ENCODE measurements at regions not wholly inside any gene's neighbourhood (a gene's known extent, or its start where the extent isn't known, plus 50 kb on each side); places are given as distances from the start of the nearest gene placed in this dataset.

DNA sequence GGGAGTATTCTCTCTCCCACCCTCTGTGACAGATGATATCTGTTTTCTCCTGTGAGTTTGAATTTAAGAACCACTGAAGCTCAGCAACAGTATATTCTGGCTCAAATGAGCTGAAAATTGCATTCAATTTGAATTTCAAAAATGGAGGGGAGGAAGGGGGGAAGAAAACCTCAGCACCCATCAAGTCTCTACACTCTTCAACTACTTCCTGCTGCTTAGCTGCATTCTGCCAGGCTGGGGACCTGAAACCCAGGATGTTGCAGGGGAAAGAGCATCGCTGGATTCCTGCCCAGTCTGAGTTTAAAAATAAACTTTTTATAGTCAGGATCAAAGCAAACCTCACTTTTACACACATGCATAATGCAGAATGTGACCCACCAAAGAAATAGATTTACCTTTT is 214.3 kb upstream of the ESRRG start:
- Histone ChIP-seq H3K36me3 (ENCODE audit: control insufficient read depth in 5 of 5, insufficient read depth in 5 of 5, low read length in 5 of 5) (no peaks in the 10 kb centered on the region), H3K27ac (ENCODE audit: low read depth, low read length) (no peak overlapping the region), H3K4me3 (ENCODE audit: low read depth in 1 of 5, low read length in 5 of 5) (no peak overlapping the region), H3K4me1 (ENCODE audit: control insufficient read depth in 5 of 5, insufficient read depth in 5 of 5, low read length in 5 of 5) (no peaks in the 10 kb centered on the region), H3K9me3 (ENCODE audit: control insufficient read depth in 5 of 5, low read length in 5 of 5) (no peaks in the 10 kb centered on the region), H3K9ac (ENCODE audit: low read length in 5 of 5) (no peak overlapping the region), H3K27me3 (ENCODE audit: control insufficient read depth in 5 of 5, insufficient read depth in 4 of 5, low read length in 5 of 5) (no peaks in the 10 kb centered on the region)

DNA sequence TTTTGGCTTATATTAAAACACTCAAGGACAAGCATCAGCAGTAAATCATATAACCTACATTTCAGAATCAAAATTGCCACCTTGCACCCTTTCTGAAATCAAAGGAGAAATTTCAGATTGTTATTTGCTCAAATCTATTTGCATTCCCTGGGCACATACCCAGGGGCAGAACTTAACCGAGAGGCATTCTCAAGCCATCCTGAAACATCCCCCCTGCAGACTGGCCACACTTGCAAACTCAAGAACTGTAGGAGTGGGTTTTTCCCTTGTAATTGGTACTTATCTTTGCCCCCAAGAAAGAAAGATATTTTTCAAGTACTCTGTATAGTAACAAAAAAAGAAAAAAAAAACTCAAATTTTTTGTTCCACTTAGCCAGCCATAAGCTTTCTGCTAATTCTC is 213.6 kb upstream of the ESRRG start:
- Histone ChIP-seq H3K9me3 (ENCODE audit: control insufficient read depth in 5 of 5, low read length in 5 of 5) (no peaks in the 10 kb centered on the region), H3K27me3 (ENCODE audit: control insufficient read depth in 5 of 5, insufficient read depth in 4 of 5, low read length in 5 of 5) (no peaks in the 10 kb centered on the region), H3K4me3 (ENCODE audit: low read depth in 1 of 5, low read length in 5 of 5) (no peak overlapping the region), H3K27ac (ENCODE audit: low read depth, low read length) (no peak overlapping the region), H3K9ac (ENCODE audit: low read length in 5 of 5) (no peak overlapping the region), H3K36me3 (ENCODE audit: control insufficient read depth in 5 of 5, insufficient read depth in 5 of 5, low read length in 5 of 5) (no peaks in the 10 kb centered on the region), H3K4me1 (ENCODE audit: control insufficient read depth in 5 of 5, insufficient read depth in 5 of 5, low read length in 5 of 5) (no peaks in the 10 kb centered on the region)

DNA sequence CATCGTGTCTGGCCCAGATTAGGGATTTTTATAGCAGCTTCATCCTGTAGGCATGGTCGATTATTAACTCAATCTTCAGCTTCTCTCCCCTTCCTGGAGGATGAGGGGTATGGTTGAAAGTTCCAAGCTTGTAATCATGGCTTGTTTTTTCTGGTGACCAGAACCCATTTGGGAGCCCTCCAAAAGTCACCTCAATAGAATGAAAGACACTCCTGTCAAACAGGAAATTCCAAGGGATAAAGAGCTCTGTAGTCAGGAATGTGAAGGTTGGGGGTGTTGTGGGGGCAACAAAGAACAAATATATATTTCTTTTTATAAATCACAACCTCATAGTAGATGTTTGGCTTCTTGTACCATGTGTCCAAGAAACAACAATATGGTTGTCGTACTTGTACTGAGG is 212.7 kb upstream of the ESRRG start:
- Histone ChIP-seq H3K36me3 (ENCODE audit: control insufficient read depth in 5 of 5, insufficient read depth in 5 of 5, low read length in 5 of 5) (no peaks in the 10 kb centered on the region), H3K9me3 (ENCODE audit: control insufficient read depth in 5 of 5, low read length in 5 of 5) (no peaks in the 10 kb centered on the region), H3K4me1 (ENCODE audit: control insufficient read depth in 5 of 5, insufficient read depth in 5 of 5, low read length in 5 of 5) (no peaks in the 10 kb centered on the region), H3K27ac (ENCODE audit: low read depth, low read length) (no peak overlapping the region), H3K9ac (ENCODE audit: low read length in 5 of 5) (no peak overlapping the region), H3K27me3 (ENCODE audit: control insufficient read depth in 5 of 5, insufficient read depth in 4 of 5, low read length in 5 of 5) (no peaks in the 10 kb centered on the region), H3K4me3 (ENCODE audit: low read depth in 1 of 5, low read length in 5 of 5) (no peak overlapping the region)

DNA sequence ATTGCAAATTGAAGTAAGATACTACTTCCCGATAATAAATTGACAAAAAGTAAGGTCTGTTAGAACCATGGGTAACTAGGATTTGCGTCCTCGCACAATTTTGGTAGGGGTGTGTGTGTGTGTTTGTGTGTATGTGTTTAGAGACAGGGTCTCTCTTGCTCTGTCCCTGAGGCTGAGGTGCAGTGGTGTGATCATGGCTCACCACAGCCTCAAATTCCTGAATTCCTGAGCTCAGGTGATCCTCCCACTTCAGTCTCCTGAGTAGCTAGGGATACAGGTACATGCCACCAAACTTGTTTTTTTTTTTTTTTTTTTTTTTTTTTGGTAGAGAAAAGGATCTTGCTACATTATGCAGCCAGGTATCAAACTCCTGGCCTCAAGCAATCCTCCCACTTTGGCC is 209.2 kb upstream of the ESRRG start:
- no peaks in the 10 kb centered on the region for H3K27me3 ChIP-seq (ENCODE audit: control insufficient read depth in 5 of 5, insufficient read depth in 4 of 5, low read length in 5 of 5)

DNA sequence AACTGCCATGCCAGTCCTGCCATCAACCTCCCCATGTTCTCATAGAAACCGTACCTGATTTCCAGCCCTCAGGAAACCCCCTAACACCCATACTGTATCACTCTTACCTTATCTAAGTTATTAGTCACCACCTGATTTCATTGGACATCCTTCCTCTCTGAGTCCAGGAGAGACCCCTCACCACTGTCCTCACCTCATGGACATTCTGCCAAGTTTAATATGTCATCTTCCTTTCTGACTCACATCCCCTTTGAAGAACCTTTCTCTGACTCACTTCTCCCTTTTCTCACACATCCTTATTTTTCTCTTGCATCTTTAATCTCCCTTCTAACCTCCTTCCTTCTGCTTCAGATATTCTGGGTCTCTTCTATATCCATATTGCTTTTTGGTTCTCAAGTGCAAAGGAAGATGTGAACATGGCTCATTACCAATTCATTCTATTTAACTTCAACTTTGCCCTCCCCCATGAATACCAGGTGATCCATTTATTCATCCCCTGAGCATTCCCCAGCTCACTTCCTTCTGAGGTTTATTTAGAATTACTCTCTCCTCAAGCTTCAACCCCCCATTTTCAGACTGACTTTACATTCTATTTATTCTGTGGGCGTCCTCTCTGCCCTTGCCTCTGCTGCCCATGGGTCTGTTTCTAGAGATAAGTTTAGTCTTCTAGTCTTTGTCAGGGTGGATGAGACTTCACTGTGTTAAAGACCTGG is 206.8 kb upstream of the ESRRG start:
- no peaks in the 10 kb centered on the region for H3K27me3 ChIP-seq (ENCODE audit: control insufficient read depth in 5 of 5, insufficient read depth in 4 of 5, low read length in 5 of 5)
- no peaks in the 10 kb centered on the region for H3K36me3 ChIP-seq (ENCODE audit: control insufficient read depth in 5 of 5, insufficient read depth in 5 of 5, low read length in 5 of 5)
- no peak overlapping the region for H3K4me3 ChIP-seq (ENCODE audit: low read depth in 1 of 5, low read length in 5 of 5)
- no peaks in the 10 kb centered on the region for H3K4me1 ChIP-seq (ENCODE audit: control insufficient read depth in 5 of 5, insufficient read depth in 5 of 5, low read length in 5 of 5)
- H3K27ac ChIP-seq (ENCODE audit: low read depth, low read length): no peak overlapping the region
- no peak overlapping the region for H3K9ac ChIP-seq (ENCODE audit: low read length in 5 of 5)
- H3K9me3 ChIP-seq (ENCODE audit: control insufficient read depth in 5 of 5, low read length in 5 of 5): no peaks in the 10 kb centered on the region

More for the DNA sequence above, 209.2 kb upstream of the ESRRG start:
- no peaks in the 10 kb centered on the region for H3K36me3 ChIP-seq (ENCODE audit: control insufficient read depth in 5 of 5, insufficient read depth in 5 of 5, low read length in 5 of 5)
- H3K9ac ChIP-seq (ENCODE audit: low read length in 5 of 5): no peak overlapping the region
- no peaks in the 10 kb centered on the region for H3K4me1 ChIP-seq (ENCODE audit: control insufficient read depth in 5 of 5, insufficient read depth in 5 of 5, low read length in 5 of 5)
- no peaks in the 10 kb centered on the region for H3K9me3 ChIP-seq (ENCODE audit: control insufficient read depth in 5 of 5, low read length in 5 of 5)
- H3K27ac ChIP-seq (ENCODE audit: low read depth, low read length): no peak overlapping the region
- no peak overlapping the region for H3K4me3 ChIP-seq (ENCODE audit: low read depth in 1 of 5, low read length in 5 of 5)

DNA sequence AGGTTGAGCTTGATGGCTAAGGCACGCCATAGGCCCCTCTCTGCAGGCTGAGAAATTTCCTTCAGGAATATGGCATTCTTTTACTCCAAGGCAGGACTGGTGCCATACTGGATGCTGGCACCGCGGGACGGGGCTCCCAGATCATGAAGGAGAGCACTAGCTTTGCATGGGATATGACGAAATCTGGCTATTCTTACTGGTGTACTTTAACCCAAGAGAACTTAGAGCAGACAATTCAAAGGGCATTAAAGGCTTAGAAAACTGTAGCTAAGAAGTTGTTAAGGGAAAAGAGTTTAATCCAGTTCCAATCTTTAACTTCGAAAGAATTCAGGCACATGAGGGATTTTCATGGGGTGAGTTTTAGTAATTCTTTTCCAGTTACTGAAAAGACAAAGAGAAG is 204.4 kb upstream of the ESRRG start:
- no peaks in the 10 kb centered on the region for H3K9me3 ChIP-seq (ENCODE audit: control insufficient read depth in 5 of 5, low read length in 5 of 5)
- H3K36me3 ChIP-seq (ENCODE audit: control insufficient read depth in 5 of 5, insufficient read depth in 5 of 5, low read length in 5 of 5): no peaks in the 10 kb centered on the region
- no peaks in the 10 kb centered on the region for H3K27me3 ChIP-seq (ENCODE audit: control insufficient read depth in 5 of 5, insufficient read depth in 4 of 5, low read length in 5 of 5)
- no peak overlapping the region for H3K27ac ChIP-seq (ENCODE audit: low read depth, low read length)
- no peaks in the 10 kb centered on the region for H3K4me1 ChIP-seq (ENCODE audit: control insufficient read depth in 5 of 5, insufficient read depth in 5 of 5, low read length in 5 of 5)
- H3K4me3 ChIP-seq (ENCODE audit: low read depth in 1 of 5, low read length in 5 of 5): no peak overlapping the region
- no peak overlapping the region for H3K9ac ChIP-seq (ENCODE audit: low read length in 5 of 5)

DNA sequence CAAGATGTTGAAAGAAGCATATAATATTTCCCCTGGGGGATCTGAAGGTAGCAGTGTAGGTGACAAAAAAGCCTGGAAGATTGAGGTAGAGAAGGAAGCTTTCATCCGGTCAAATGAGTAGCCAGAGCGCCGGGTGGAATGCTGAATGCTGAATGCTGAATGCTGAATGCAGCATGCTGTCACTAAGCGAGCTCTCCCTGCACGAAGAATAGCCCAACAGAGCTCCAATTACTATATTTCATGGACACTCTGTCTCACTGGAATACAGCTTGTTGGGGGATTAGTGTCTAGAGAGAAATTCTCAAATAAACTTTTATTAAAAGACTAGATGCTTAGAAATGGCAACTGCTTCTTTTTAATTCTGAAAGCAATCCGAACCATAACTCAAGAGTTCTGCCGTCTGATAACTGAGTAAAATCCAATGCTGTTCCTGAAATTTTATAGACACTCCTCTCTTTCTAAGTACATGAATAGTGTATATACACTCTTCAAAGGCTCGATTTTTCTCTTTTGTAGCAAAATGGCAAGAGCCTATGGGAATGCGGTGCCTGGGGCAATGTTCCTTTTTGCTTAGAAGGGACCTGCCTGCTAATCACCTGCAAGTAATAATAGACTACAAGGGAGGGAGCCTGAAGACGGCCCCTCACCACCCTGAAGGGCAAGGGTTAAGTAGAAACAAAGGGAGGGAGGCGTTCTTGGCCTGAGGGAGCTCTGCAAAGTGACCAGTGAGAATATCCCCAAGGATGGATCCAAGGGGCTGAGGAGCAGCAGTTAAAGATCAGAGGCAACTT is 203.7 kb upstream of the ESRRG start:
- no peak overlapping the region for H3K4me3 ChIP-seq (ENCODE audit: low read depth in 1 of 5, low read length in 5 of 5)
- H3K9me3 ChIP-seq (ENCODE audit: control insufficient read depth in 5 of 5, low read length in 5 of 5): no peaks in the 10 kb centered on the region
- H3K27me3 ChIP-seq (ENCODE audit: control insufficient read depth in 5 of 5, insufficient read depth in 4 of 5, low read length in 5 of 5): no peaks in the 10 kb centered on the region
- no peaks in the 10 kb centered on the region for H3K36me3 ChIP-seq (ENCODE audit: control insufficient read depth in 5 of 5, insufficient read depth in 5 of 5, low read length in 5 of 5)
- no peak overlapping the region for H3K9ac ChIP-seq (ENCODE audit: low read length in 5 of 5)
- H3K4me1 ChIP-seq (ENCODE audit: control insufficient read depth in 5 of 5, insufficient read depth in 5 of 5, low read length in 5 of 5): no peaks in the 10 kb centered on the region
- H3K27ac ChIP-seq (ENCODE audit: low read depth, low read length): no peak overlapping the region

DNA sequence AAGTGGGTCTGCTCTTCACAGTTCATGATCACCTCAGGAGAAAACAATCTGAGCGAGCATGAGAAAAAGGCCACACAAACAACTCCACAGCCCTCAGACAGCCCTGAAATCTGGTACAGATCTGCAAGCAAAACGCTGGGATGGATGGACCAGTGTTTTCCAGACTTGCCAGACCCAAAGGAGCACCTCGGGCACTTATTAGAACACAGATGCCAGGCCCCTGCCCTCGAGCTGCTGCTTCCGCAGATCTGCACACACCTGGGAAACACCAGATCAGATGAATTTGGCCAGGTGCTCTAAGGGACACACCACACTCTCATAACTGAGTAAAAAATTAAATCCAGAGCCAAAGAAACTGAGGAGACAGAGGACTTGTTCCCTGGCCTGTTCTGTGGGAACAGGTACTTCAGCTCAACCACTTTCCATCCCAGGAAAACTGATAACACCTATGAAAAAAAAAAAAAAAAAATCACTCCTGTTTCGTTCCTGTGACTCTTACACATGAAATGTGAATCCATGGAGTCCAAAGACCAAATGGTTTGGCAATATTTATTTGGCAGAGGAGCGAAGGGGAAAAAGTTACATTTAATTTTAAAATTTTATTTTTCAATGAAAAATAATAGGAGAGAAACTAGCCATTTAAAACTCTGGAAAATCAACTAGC is 202.9 kb upstream of the ESRRG start:
- H3K27ac ChIP-seq (ENCODE audit: low read depth, low read length): no peak overlapping the region
- no peaks in the 10 kb centered on the region for H3K4me1 ChIP-seq (ENCODE audit: control insufficient read depth in 5 of 5, insufficient read depth in 5 of 5, low read length in 5 of 5)
- no peaks in the 10 kb centered on the region for H3K36me3 ChIP-seq (ENCODE audit: control insufficient read depth in 5 of 5, insufficient read depth in 5 of 5, low read length in 5 of 5)
- H3K27me3 ChIP-seq (ENCODE audit: control insufficient read depth in 5 of 5, insufficient read depth in 4 of 5, low read length in 5 of 5): no peaks in the 10 kb centered on the region
- no peak overlapping the region for H3K4me3 ChIP-seq (ENCODE audit: low read depth in 1 of 5, low read length in 5 of 5)
- no peaks in the 10 kb centered on the region for H3K9me3 ChIP-seq (ENCODE audit: control insufficient read depth in 5 of 5, low read length in 5 of 5)
- H3K9ac ChIP-seq (ENCODE audit: low read length in 5 of 5): no peak overlapping the region

DNA sequence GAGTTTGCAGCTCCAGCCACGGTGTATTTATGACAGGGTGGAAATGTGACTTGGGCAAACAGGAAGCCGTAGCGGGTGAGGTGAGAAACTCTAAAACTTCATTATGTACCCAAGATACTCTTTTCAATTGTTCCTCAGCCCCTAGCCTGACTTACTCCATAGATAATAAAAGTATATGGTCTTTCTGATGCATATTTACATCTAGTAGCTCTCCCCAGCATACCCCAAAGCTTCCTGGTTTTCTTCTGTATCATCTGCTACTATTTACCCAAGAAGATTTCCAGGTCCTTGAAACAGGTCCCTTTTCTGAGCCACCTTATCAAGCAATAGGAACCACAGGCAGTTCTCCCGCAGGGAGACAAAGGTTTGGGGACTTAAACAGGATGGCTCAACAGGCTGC is 201.5 kb upstream of the ESRRG start:
- H3K36me3 ChIP-seq (ENCODE audit: control insufficient read depth in 5 of 5, insufficient read depth in 5 of 5, low read length in 5 of 5): no peaks in the 10 kb centered on the region
- H3K9me3 ChIP-seq (ENCODE audit: control insufficient read depth in 5 of 5, low read length in 5 of 5): no peaks in the 10 kb centered on the region
- H3K9ac ChIP-seq (ENCODE audit: low read length in 5 of 5): no peak overlapping the region
- no peak overlapping the region for H3K27ac ChIP-seq (ENCODE audit: low read depth, low read length)
- no peaks in the 10 kb centered on the region for H3K27me3 ChIP-seq (ENCODE audit: control insufficient read depth in 5 of 5, insufficient read depth in 4 of 5, low read length in 5 of 5)
- no peaks in the 10 kb centered on the region for H3K4me1 ChIP-seq (ENCODE audit: control insufficient read depth in 5 of 5, insufficient read depth in 5 of 5, low read length in 5 of 5)
- no peak overlapping the region for H3K4me3 ChIP-seq (ENCODE audit: low read depth in 1 of 5, low read length in 5 of 5)

DNA sequence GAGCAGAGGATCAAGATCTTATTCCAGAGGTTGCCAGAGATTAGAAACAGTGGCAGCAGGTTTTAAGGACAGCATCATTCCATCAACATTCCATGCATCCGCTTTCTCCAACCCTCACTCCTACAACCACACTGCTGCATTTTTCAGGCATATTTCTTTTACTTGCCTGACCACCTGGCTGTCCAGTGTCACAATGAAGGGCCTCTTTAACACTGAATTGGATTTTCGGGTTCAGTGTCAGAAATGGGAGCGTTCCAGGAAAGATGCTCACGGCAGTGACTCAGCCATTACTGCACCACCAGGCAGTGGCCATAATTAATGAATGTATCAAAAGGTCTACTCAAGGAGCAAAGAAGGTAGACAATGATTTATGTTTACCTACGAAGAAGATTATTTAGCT is 200.4 kb upstream of the ESRRG start:
- Histone ChIP-seq H3K4me3 (ENCODE audit: low read depth in 1 of 5, low read length in 5 of 5) (no peak overlapping the region), H3K36me3 (ENCODE audit: control insufficient read depth in 5 of 5, insufficient read depth in 5 of 5, low read length in 5 of 5) (no peaks in the 10 kb centered on the region), H3K27me3 (ENCODE audit: control insufficient read depth in 5 of 5, insufficient read depth in 4 of 5, low read length in 5 of 5) (no peaks in the 10 kb centered on the region), H3K4me1 (ENCODE audit: control insufficient read depth in 5 of 5, insufficient read depth in 5 of 5, low read length in 5 of 5) (no peaks in the 10 kb centered on the region), H3K9ac (ENCODE audit: low read length in 5 of 5) (no peak overlapping the region), H3K9me3 (ENCODE audit: control insufficient read depth in 5 of 5, low read length in 5 of 5) (no peaks in the 10 kb centered on the region), H3K27ac (ENCODE audit: low read depth, low read length) (no peak overlapping the region)
